GM19324 (cell line): ENCODE measurements at regions not wholly inside any gene's neighbourhood (a gene's known extent, or its start where the extent isn't known, plus 50 kb on each side); places are given as distances from the start of the nearest gene placed in this dataset.

Experiments used
- ATAC-seq: cut with Tn5 transposase; IDR thresholded peaks from one replicate; pipeline ENCODE4 v1.9.1; 2021; ENCODE audit warnings: mild to moderate bottlenecking, moderate library complexity; ENCODE audit not compliant: unreplicated experiment, low FRiP score

GRCh38 chr3:18888819-18889218 is 259.5 kb upstream of the KCNH8 start:
- no peak for ATAC-seq

- ATAC-seq, result no peak
Measured at GRCh38 chr3:18888370-18888769, 259.9 kb upstream of the KCNH8 start.

GRCh38 chr3:18886331-18886730 is 262.0 kb upstream of the KCNH8 start:
- no peak for ATAC-seq

GRCh38 chr3:18885612-18886011 is 262.7 kb upstream of the KCNH8 start:
- ATAC-seq, result no peak

GRCh38 chr3:18883571-18883970 is 264.7 kb upstream of the KCNH8 start:
- ATAC-seq, result no peak

GRCh38 chr3:18880691-18881090 is 267.6 kb upstream of the KCNH8 start:
- ATAC-seq, result no peak

GRCh38 chr3:18872466-18872865 is 275.8 kb upstream of the KCNH8 start:
- no peak for ATAC-seq

- ATAC-seq, result no peak
Measured at GRCh38 chr3:18870642-18871041, 277.7 kb upstream of the KCNH8 start.

- no peak for ATAC-seq
Measured at GRCh38 chr3:18870074-18870640, 278.2 kb upstream of the KCNH8 start.

- ATAC-seq, result no peak
Measured at GRCh38 chr3:18868911-18869689, 279.2 kb upstream of the KCNH8 start.

GRCh38 chr3:18866899-18867298 is 281.4 kb upstream of the KCNH8 start:
- ATAC-seq, result no peak

GRCh38 chr3:18864933-18865731 is 283.2 kb upstream of the KCNH8 start:
- ATAC-seq, result no peak

- no peak for ATAC-seq
Measured at GRCh38 chr3:18862077-18862476, 286.2 kb upstream of the KCNH8 start.

- ATAC-seq, result no peak
Measured at GRCh38 chr3:18861137-18861536, 287.2 kb upstream of the KCNH8 start.

- no peak for ATAC-seq
Measured at GRCh38 chr3:18853269-18853668, 295.0 kb upstream of the KCNH8 start.

GRCh38 chr3:18847583-18848197 is 300.6 kb upstream of the KCNH8 start:
- ATAC-seq, result no peak

GRCh38 chr3:18843983-18844382 is 304.3 kb upstream of the KCNH8 start:
- ATAC-seq, result no peak

- no peak for ATAC-seq
Measured at GRCh38 chr3:18843188-18843587, 305.1 kb upstream of the KCNH8 start.

GRCh38 chr3:18841422-18842343 is 306.6 kb upstream of the KCNH8 start:
- ATAC-seq, result no peak

- no peak for ATAC-seq
Measured at GRCh38 chr3:18840535-18841137, 307.7 kb upstream of the KCNH8 start.
